Lower leg skin (tissue), 4 donors: ENCODE measurements at regions not wholly inside any gene's neighbourhood (a gene's known extent, or its start where the extent isn't known, plus 50 kb on each side); places are given as distances from the start of the nearest gene placed in this dataset.

Experiments
- DNase-seq, 2 donors: peaks; one replicate each; pipeline ENCODE4 v3.0.0-alpha.2; 2019; ENCODE audit warnings: low spot score in 2 of 2
- H3K4me3 ChIP-seq: fragments of 200-600 bp; sonication (generic); 2 replicates; pipeline ENCODE4 v1.5.1; 2017; ENCODE audit warnings: mild to moderate bottlenecking, low read depth; ENCODE audit not compliant: poor library complexity, severe bottlenecking
- POLR2A ChIP-seq, 2 donors: fragments of 450-650 bp; IDR thresholded peaks; one replicate each; pipeline ENCODE4 v1.6.1; 2016 to 2017; ENCODE audit warnings: antibody characterized with exemption in 2 of 2, mild to moderate bottlenecking in 1 of 2, moderate library complexity in 1 of 2
- WGBS, 2 donors: methylation state at CpG; one replicate each; pipeline ENCODE4 v1.1.5; 2018; 5-methylcytosine and 5-hydroxymethylcytosine counted together
- intact Hi-C: fragments of 100-400 bp; cut with DNase I; formaldehyde crosslinking; loops from one replicate; pipeline ENCODE4 v1.15.0; 2023; ENCODE audit warnings: low total_unique reads
- TF ChIP-seq, protein P1 (sequence below), 3 donors: fragments of 450-650 bp; IDR thresholded peaks; one replicate each; pipeline ENCODE4 v1.5.1; 2016; ENCODE audit warnings: antibody characterized with exemption in 3 of 3, mild to moderate bottlenecking in 3 of 3, moderate library complexity in 2 of 3

DNA sequence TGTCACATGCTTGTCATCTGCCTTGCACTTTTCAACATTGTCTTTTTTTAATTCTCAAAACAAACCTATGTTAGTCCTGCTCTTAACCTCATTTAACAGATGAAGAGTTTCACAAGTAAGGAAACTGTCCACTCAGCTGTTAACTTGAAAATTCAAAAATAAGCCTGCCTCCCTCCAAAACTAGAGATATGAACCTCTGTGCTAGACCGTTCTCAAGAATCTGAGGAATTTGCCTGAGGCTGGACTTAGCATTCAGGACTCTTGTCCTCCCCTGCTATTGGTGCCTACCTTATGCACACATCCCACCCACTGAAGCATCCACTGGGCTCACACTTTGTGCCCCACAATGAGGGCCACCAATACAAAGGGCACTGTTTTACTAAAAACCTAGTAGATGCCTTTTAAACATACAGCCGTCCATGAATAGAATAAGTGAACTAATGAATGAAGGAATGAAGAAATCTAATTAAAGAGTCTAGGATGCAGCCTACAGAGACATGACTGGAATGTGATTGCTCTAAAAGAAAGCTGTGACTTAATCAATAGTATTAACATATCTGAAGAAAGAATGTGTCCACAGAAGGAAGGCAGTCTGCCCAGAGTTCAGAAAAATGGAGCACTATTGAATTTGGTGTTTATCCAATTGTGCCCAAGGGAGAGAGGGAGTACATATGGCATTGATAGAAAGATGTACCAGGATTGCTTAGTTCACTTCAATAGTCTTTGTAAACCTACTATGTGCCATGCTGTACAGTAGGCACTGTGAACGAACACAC, 238.5 kb downstream of the SPTSSA start:
- TF ChIP-seq, protein P1, sequence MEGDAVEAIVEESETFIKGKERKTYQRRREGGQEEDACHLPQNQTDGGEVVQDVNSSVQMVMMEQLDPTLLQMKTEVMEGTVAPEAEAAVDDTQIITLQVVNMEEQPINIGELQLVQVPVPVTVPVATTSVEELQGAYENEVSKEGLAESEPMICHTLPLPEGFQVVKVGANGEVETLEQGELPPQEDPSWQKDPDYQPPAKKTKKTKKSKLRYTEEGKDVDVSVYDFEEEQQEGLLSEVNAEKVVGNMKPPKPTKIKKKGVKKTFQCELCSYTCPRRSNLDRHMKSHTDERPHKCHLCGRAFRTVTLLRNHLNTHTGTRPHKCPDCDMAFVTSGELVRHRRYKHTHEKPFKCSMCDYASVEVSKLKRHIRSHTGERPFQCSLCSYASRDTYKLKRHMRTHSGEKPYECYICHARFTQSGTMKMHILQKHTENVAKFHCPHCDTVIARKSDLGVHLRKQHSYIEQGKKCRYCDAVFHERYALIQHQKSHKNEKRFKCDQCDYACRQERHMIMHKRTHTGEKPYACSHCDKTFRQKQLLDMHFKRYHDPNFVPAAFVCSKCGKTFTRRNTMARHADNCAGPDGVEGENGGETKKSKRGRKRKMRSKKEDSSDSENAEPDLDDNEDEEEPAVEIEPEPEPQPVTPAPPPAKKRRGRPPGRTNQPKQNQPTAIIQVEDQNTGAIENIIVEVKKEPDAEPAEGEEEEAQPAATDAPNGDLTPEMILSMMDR (IDR thresholded peaks at IDR 0.05) = no peak
- no peak overlapping the region for H3K4me3 ChIP-seq
- no peak for DNase-seq
- intact Hi-C loops = loop anchor here (10.0 kb wide), 1 partner anchor 279 kb away; no protein-coding TSS in a partner anchor
- WGBS, 2 donors = 64 to 67% methylated on average over 3 of the region's 3 CpGs

DNA sequence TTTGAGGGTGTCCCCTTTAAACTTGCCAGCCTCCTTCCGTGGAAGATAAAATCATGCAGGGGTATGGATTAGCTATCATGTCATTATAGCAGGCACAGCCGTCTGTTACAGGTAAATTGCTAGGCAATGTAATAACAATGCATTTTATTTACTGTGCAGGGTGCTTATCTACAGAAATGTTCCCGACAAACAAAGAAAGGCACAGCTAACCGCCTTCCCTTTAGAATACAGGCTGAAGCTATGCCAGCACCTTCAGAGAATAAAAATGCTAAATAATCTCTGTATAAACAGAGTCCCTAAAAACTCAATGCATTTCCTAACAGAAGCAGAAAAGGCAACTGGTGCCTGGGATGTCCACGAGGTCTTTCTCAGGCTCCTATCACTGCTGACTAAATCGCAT, 239.2 kb downstream of the SPTSSA start:
- H3K4me3 ChIP-seq = no peak overlapping the region
- no peak for TF ChIP-seq POLR2A (IDR thresholded peaks at IDR 0.05)
- TF ChIP-seq, protein P1 (IDR thresholded peaks at IDR 0.05) = no peak
- DNase-seq = no peak
- 58 to 71% methylated on average over 6 of the region's 6 CpGs for WGBS, 2 donors
- intact Hi-C loops = loop anchor here (10.0 kb wide), 1 partner anchor 278 kb away; no protein-coding TSS in a partner anchor

DNA sequence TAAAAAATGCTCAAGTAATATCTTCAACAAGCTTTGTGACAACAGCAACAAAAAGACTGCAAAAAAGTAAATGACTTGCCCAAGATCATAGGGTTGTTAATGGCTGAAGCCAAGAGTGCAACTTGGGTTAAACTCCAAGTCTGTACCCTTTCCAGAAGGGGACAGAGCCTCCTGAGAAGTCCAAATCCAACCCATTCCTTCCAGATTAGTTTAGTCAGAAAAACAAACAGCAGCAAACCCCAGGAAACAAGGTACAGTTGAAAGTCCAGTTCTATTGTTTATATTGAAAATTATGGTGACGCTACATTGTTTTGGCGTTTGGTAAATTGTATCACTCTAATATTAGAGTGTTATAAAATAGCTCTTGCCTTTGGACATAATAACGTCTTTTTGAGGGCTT, 239.9 kb downstream of the SPTSSA start:
- intact Hi-C loops = loop anchor here (10.0 kb wide), 1 partner anchor 277 kb away; no protein-coding TSS in a partner anchor
- WGBS, 2 donors = 74 to 80% methylated on average over 3 of the region's 3 CpGs
- no peak for TF ChIP-seq POLR2A (IDR thresholded peaks at IDR 0.05)
- TF ChIP-seq, protein P1 (IDR thresholded peaks at IDR 0.05) = no peak

DNA sequence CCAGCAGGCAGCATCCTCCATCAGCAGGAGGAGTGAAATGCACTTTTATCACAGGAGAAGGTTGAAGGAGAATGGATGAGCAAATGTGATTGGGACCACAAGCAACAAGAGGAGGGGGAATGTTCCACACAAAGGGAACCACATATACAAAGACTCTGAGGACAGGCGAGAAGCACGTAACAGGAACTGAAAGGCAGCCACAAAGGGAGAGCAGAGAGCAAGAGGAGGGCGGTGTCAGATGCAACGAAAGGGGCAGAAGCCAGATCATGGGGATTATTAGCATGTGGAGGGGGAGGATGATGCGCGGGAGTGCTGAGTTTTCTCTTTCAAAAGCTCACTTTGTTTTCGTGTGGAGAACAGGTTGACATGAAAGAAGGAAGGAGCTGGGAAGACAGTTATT, 241.1 kb downstream of the SPTSSA start:
- TF ChIP-seq, protein P1 (IDR thresholded peaks at IDR 0.05) = no peak
- no peak for TF ChIP-seq POLR2A (IDR thresholded peaks at IDR 0.05)
- intact Hi-C loops = loop anchor here (10.0 kb wide), 1 partner anchor 276 kb away; no protein-coding TSS in a partner anchor
- DNase-seq = no peak
- H3K4me3 ChIP-seq = no peak overlapping the region
- 66 to 85% methylated on average over 7 of the region's 7 CpGs for WGBS, 2 donors

More for the DNA sequence above, 239.9 kb downstream of the SPTSSA start:
- no peak overlapping the region for H3K4me3 ChIP-seq
- no peak for DNase-seq

DNA sequence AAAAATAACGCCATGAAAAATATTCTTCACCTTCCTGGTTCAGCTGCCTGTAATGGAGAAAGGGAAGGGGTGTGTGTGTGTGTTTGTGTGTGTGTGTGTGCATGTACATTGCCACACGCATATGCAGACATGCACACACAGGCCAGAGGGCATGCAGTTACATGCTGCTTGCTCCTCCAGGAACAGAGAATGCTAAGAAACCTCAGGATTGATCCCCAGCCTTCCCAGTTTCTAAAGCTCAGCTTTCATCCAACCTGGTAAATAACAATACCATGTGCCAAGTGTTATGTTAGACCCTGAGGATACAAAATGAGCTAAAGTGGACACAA, 241.7 kb downstream of the SPTSSA start:
- TF ChIP-seq, protein P1 (IDR thresholded peaks at IDR 0.05) = no peak
- no peak for TF ChIP-seq POLR2A (IDR thresholded peaks at IDR 0.05)
- no peak overlapping the region for H3K4me3 ChIP-seq
- DNase-seq = no peak
- intact Hi-C loops = loop anchor here (10.0 kb wide), 1 partner anchor 276 kb away; no protein-coding TSS in a partner anchor
- 60 to 79% methylated on average over 2 of the region's 2 CpGs for WGBS, 2 donors
